Type B pancreatic cell (in vitro differentiated cells): ENCODE measurements at regions not wholly inside any gene's neighbourhood (a gene's known extent, or its start where the extent isn't known, plus 50 kb on each side); places are given as distances from the start of the nearest gene placed in this dataset.

Source experiments
- DNase-seq: peaks from one replicate; pipeline ENCODE4 v3.0.0; 2021; ENCODE audit warnings: mixed read lengths; ENCODE audit not compliant: unreplicated experiment; ENCODE audit errors: extremely low spot score
- H3K27ac Mint-ChIP-seq: 2 replicates; pipeline ENCODE4 v1.8.0; 2021; ENCODE audit warnings: mild to moderate bottlenecking, mixed read lengths
- H3K27me3 Mint-ChIP-seq: 2 replicates; pipeline ENCODE4 v1.8.0; 2021; ENCODE audit warnings: mixed read lengths
- H3K36me3 Mint-ChIP-seq: 2 replicates; pipeline ENCODE4 v1.8.0; 2021; ENCODE audit warnings: mixed read lengths
- H3K4me1 Mint-ChIP-seq: one replicate; pipeline ENCODE4 v1.8.0; 2021; ENCODE audit warnings: mixed read lengths; ENCODE audit not compliant: unreplicated experiment
- H3K4me3 Mint-ChIP-seq: 2 replicates; pipeline ENCODE4 v1.8.0; 2021; ENCODE audit warnings: mild to moderate bottlenecking, mixed read lengths
- H3K9me3 Mint-ChIP-seq: 2 replicates; pipeline ENCODE4 v1.8.0; 2021; ENCODE audit warnings: mixed read lengths
- TF ChIP-seq, protein P1 (sequence below): fragments of 200-600 bp; sonication (generic); conservative IDR thresholded peaks from 2 replicates; pipeline ENCODE4 v1.5.0; 2021; ENCODE audit warnings: antibody characterized with exemption, mild to moderate bottlenecking

DNA sequence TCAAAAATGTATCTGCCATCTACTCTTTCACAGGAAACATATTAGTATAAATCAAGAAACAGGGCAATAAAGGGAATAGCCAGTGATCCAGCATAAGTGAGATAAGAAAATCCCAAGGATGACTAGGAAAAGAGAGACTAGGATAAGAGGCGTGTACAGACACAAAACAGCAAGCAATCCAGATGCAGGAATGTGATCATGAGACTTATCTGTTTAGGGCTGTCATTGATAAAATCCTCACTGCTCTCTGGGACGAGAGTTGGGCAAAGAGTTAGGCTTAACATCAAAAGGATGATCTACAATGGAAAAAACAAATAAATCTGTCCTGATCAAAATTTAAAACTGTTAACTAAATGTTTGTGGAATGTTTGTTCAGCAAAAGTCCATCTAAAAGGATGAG, 1156.8 kb upstream of the C9orf72 start:
- H3K9me3 Mint-ChIP-seq = no peaks in the 10 kb centered on the region
- H3K27ac Mint-ChIP-seq = no peak overlapping the region
- no peaks in the 10 kb centered on the region for H3K4me1 Mint-ChIP-seq
- no peaks in the 10 kb centered on the region for H3K27me3 Mint-ChIP-seq
- no peak for DNase-seq
- no peak overlapping the region for H3K4me3 Mint-ChIP-seq
- TF ChIP-seq, protein P1, sequence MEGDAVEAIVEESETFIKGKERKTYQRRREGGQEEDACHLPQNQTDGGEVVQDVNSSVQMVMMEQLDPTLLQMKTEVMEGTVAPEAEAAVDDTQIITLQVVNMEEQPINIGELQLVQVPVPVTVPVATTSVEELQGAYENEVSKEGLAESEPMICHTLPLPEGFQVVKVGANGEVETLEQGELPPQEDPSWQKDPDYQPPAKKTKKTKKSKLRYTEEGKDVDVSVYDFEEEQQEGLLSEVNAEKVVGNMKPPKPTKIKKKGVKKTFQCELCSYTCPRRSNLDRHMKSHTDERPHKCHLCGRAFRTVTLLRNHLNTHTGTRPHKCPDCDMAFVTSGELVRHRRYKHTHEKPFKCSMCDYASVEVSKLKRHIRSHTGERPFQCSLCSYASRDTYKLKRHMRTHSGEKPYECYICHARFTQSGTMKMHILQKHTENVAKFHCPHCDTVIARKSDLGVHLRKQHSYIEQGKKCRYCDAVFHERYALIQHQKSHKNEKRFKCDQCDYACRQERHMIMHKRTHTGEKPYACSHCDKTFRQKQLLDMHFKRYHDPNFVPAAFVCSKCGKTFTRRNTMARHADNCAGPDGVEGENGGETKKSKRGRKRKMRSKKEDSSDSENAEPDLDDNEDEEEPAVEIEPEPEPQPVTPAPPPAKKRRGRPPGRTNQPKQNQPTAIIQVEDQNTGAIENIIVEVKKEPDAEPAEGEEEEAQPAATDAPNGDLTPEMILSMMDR = no peak
- no peaks in the 10 kb centered on the region for H3K36me3 Mint-ChIP-seq

DNA sequence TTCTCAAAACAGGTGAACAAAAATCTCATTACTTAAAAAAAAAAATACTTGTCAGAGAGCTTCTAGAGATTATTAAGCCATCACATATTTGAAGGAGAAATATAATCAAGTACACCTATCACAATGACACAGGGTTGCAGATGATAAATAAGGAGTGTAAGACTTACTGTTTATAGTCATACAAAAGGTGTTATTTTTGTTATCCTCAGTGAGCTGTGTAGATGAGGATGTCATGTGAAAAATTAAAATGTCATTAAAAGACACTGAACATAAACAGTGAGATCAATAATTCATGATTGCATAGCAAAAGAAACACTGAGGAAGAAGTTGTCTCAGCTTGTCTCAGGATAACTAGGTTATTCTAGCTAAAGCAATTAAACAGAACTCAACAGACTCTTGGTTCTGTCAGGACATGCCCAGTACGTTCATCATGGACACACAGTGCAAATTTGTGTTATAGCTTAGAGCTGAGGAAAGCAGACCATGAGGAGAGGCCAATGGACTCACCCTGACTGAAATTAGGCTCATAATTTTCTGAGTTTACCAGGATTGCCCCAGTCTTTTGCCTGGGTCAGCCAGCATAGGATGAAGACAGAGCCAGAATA, 1162.6 kb upstream of the C9orf72 start:
- no peaks in the 10 kb centered on the region for H3K4me1 Mint-ChIP-seq
- no peak for DNase-seq
- H3K27me3 Mint-ChIP-seq = no peaks in the 10 kb centered on the region
- H3K4me3 Mint-ChIP-seq = no peak overlapping the region
- H3K36me3 Mint-ChIP-seq = no peaks in the 10 kb centered on the region
- TF ChIP-seq, protein P1 = no peak
- H3K27ac Mint-ChIP-seq = peak overlapping the region; percentile 64
- no peaks in the 10 kb centered on the region for H3K9me3 Mint-ChIP-seq

DNA sequence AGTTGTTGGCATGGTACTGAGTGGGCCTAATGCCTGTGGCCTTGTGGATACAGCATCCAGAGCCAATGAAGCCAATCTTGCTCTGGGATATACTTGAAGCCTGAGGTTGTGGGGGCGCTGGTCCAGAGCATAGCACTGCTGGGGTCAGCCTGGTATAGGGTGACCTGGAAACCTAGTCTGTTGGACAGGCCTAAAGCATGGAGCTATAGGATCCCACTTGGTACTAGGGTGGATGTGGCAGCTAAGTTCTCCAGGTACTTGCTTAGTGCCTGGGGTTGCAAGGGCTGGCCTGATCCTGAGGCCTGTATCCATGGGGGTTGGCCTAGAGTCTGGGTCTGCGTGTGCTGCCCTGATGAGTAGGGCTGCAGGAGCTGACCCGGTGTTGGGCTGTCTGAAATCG, 1168.2 kb upstream of the C9orf72 start:
- Mint-ChIP-seq H3K9me3 (peaks cover 9% of the 10 kb centered on the region), H3K4me1 (no peaks in the 10 kb centered on the region), H3K27me3 (no peaks in the 10 kb centered on the region), H3K27ac (no peak overlapping the region), H3K4me3 (no peak overlapping the region), H3K36me3 (no peaks in the 10 kb centered on the region)
- TF ChIP-seq, protein P1 = no peak
- no peak for DNase-seq

DNA sequence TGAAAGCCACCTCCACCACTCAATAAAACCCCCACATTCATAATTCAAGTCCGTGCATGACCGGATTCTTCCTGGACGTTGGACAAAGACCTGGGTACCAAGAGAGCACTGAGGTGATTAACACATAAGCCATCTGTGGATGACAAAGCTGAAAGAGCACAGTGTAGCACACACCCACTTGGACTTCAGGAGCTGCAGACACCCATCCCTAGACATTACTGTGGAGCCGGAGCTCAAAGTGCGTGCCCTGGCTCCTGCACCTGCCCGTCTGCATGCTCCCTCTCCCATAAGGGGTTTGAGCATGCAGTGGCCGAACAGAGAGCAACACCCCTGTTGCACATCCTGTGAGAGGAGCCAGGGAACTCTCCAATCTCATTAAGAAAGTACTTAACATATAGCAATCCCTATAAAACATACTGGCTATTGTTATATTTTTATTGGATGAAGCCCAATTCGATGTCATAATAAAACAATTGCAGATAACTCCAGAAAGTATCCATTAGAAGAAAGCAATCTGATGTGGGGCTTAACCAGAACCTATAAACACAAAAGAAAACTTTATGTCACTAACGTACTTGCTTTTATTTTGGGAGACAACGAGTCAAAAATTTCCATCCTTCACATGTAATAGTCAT, 1174.2 kb upstream of the C9orf72 start:
- TF ChIP-seq, protein P1 = no peak
- peaks cover 12% of the 10 kb centered on the region for H3K9me3 Mint-ChIP-seq
- H3K36me3 Mint-ChIP-seq = no peaks in the 10 kb centered on the region

DNA sequence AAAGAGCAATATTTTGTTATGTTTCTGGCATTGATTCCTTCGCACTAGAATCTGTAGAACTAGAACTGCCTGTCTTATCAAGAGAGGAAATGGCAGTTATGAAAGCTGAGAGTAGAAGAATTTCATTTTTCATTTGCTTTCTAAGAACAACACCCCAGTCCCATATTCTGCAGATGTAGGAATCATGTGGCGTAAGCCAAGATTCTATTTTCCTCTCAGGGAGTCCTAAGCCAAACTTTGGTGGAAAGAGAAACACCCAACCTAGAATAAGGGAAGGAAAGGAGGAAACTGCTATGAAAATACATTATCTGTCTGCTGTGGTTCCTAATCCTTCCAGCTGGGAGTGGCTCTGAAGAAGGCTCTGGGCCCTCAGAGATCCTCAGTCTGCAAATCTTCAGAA, 1176.9 kb upstream of the C9orf72 start:
- H3K4me1 Mint-ChIP-seq = no peaks in the 10 kb centered on the region
- no peaks in the 10 kb centered on the region for H3K36me3 Mint-ChIP-seq
- TF ChIP-seq, protein P1 = no peak
- DNase-seq = no peak
- no peaks in the 10 kb centered on the region for H3K27me3 Mint-ChIP-seq
- peaks cover 3% of the 10 kb centered on the region for H3K9me3 Mint-ChIP-seq
- no peak overlapping the region for H3K27ac Mint-ChIP-seq
- H3K4me3 Mint-ChIP-seq = no peak overlapping the region

More for the DNA sequence above, 1174.2 kb upstream of the C9orf72 start:
- Mint-ChIP-seq H3K4me1 (no peaks in the 10 kb centered on the region), H3K4me3 (no peak overlapping the region), H3K27me3 (no peaks in the 10 kb centered on the region), H3K27ac (no peak overlapping the region)
- DNase-seq = no peak
